HG03060 (cell line): ENCODE measurements at regions not wholly inside any gene's neighbourhood (a gene's known extent, or its start where the extent isn't known, plus 50 kb on each side); places are given as distances from the start of the nearest gene placed in this dataset.

Experiments used
- ATAC-seq: cut with Tn5 transposase; IDR thresholded peaks from one replicate; pipeline ENCODE4 v1.9.1; 2021; ENCODE audit warnings: low read depth, moderate number of reproducible peaks; ENCODE audit not compliant: unreplicated experiment

- ATAC-seq: no peak
Observed at GRCh38 chr10:2670864-2671263, 396.5 kb upstream of the PFKP start.

- ATAC-seq: no peak
Observed at GRCh38 chr10:2665772-2666171, 401.6 kb upstream of the PFKP start.

- no peak for ATAC-seq
Observed at GRCh38 chr10:2660276-2660675, 407.1 kb upstream of the PFKP start.

GRCh38 chr10:2659660-2660209, 407.6 kb upstream of the PFKP start:
- no peak for ATAC-seq

- no peak for ATAC-seq
Observed at GRCh38 chr10:2658780-2659179, 408.6 kb upstream of the PFKP start.

GRCh38 chr10:2650328-2650727, 417.0 kb upstream of the PFKP start:
- ATAC-seq: no peak

GRCh38 chr10:2641028-2641427, 426.3 kb upstream of the PFKP start:
- no peak for ATAC-seq

- ATAC-seq: no peak
Observed at GRCh38 chr10:2633630-2634029, 433.7 kb upstream of the PFKP start.

- no peak for ATAC-seq
Observed at GRCh38 chr10:2631557-2632205, 435.7 kb upstream of the PFKP start.

- no peak for ATAC-seq
Observed at GRCh38 chr10:2628705-2629104, 438.6 kb upstream of the PFKP start.

- no peak for ATAC-seq
Observed at GRCh38 chr10:2627969-2628368, 439.4 kb upstream of the PFKP start.

- no peak for ATAC-seq
Observed at GRCh38 chr10:2625094-2625493, 442.3 kb upstream of the PFKP start.

GRCh38 chr10:2623675-2624274, 443.6 kb upstream of the PFKP start:
- ATAC-seq: no peak

GRCh38 chr10:2620827-2621521, 446.4 kb upstream of the PFKP start:
- ATAC-seq: no peak

- ATAC-seq: no peak
Observed at GRCh38 chr10:2619916-2620315, 447.4 kb upstream of the PFKP start.

- ATAC-seq: no peak
Observed at GRCh38 chr10:2619472-2619871, 447.9 kb upstream of the PFKP start.

GRCh38 chr10:2618690-2619089, 448.7 kb upstream of the PFKP start:
- ATAC-seq: no peak

- no peak for ATAC-seq
Observed at GRCh38 chr10:2616215-2616614, 451.1 kb upstream of the PFKP start.

- no peak for ATAC-seq
Observed at GRCh38 chr10:2611603-2612002, 455.7 kb upstream of the PFKP start.

GRCh38 chr10:2610946-2611345, 456.4 kb upstream of the PFKP start:
- ATAC-seq: no peak

GRCh38 chr10:2604891-2605290, 462.5 kb upstream of the PFKP start:
- ATAC-seq: no peak

GRCh38 chr10:2599571-2599970, 467.8 kb upstream of the PFKP start:
- no peak for ATAC-seq
